Activated T-helper 1 cell treated with anti-CD3 and anti-CD28 coated beads, Interleukin-12 subunit alpha, Interleukin-12 subunit beta, Interleukin-2, Interleukin-4 antibody, amounts not matched to agents 30 ng/mL and 10 ng/mL and 1 ng/mL, durations not matched to agents 14 hours and 24 hours and 36 hours (primary cell): ENCODE measurements at regions not wholly inside any gene's neighbourhood (a gene's known extent, or its start where the extent isn't known, plus 50 kb on each side); places are given as distances from the start of the nearest gene placed in this dataset.

Experiments used
- DNase-seq: peaks from one replicate; pipeline ENCODE4 v3.0.0; 2021; ENCODE audit warnings: low spot score
- H3K27ac Mint-ChIP-seq: one replicate; pipeline ENCODE4 v1.8.0; 2021; ENCODE audit warnings: mild to moderate bottlenecking, mixed read lengths
- H3K27me3 Mint-ChIP-seq: one replicate; pipeline ENCODE4 v1.8.0; 2022; ENCODE audit warnings: mild to moderate bottlenecking, moderate library complexity, mixed read lengths; ENCODE audit not compliant: insufficient read depth
- H3K36me3 Mint-ChIP-seq: one replicate; pipeline ENCODE4 v1.8.0; 2021; ENCODE audit warnings: low read depth, mixed read lengths
- H3K4me1 Mint-ChIP-seq: one replicate; pipeline ENCODE4 v1.8.0; 2021; ENCODE audit warnings: low read depth, mixed read lengths
- H3K4me3 Mint-ChIP-seq: one replicate; pipeline ENCODE4 v1.8.0; 2021; ENCODE audit warnings: mild to moderate bottlenecking, moderate library complexity, mixed read lengths
- H3K9me3 Mint-ChIP-seq: one replicate; pipeline ENCODE4 v1.8.0; 2021; ENCODE audit warnings: mixed read lengths
- intact Hi-C: fragments of 100-400 bp; cut with micrococcal nuclease; formaldehyde crosslinking; loops from one replicate; pipeline ENCODE4 v1.15.1; 2024

- Mint-ChIP-seq H3K36me3 (no peaks in the 10 kb centered on the region), H3K9me3 (no peaks in the 10 kb centered on the region), H3K27me3 (peaks cover 2% of the 10 kb centered on the region), H3K4me3 (no peak overlapping the region), H3K27ac (no peak overlapping the region), H3K4me1 (no peaks in the 10 kb centered on the region)
- intact Hi-C loops = no loop called here
- no peak for DNase-seq
Observed at GRCh38 chr10:8738987-8739386, 684.5 kb downstream of the GATA3 start.

DNA sequence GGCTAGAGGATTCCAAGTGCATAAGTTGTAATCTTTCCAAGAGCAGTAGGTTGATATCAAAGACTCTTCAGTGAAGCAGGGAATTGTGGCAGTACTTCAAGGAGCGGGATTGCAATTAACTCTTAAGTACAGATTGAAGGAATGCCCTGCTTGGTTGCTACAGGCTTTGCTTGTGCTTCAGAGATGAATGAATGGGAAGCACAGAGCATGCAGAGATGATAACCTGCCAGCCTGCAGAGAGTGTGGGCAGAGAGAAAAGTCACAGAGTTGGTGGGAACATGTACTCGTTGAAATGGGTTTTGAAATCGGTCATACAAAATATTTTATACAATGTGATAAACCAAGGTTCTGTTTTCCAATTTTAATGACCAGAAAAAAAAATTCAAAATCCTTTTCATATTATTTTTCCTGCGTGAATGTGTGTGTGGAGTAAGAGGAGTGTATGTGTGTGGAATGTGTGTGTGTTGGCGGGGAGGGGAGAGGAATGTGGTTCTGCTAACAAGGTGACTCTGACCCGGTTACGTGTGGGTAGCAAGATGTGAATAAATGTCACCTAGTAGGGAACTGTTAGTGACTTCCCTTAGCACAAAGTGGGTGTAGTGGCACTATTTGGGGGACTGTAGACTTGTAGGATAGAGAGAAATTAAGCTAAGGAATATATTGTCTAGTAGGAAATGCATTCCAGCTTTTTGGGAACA is 697.8 kb downstream of the GATA3 start:
- Mint-ChIP-seq H3K9me3 (no peaks in the 10 kb centered on the region), H3K27me3 (no peaks in the 10 kb centered on the region), H3K4me1 (no peaks in the 10 kb centered on the region), H3K27ac (no peak overlapping the region), H3K36me3 (no peaks in the 10 kb centered on the region), H3K4me3 (no peak overlapping the region)
- DNase-seq = no peak
- intact Hi-C loops = no loop called here

DNA sequence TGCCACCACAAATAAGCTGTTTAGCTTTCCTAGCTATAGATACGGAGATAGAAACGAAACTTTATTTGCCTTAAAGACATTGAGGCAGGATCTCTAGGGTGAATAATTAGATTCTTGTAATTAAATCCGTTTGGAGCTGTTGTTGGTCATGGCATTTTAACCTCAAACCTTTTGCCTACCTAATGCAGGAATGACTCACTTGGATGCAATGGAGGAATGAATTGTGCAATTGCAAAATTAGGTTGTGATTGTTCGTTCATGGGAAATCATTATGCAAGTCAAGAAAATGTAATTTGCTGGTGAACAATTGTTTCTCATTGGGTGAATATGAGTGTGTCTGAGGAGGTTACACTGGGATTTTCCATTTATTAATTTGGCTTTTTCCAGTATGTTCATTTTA is 703.5 kb downstream of the GATA3 start:
- Mint-ChIP-seq H3K36me3 (no peaks in the 10 kb centered on the region), H3K4me3 (no peak overlapping the region), H3K27ac (no peak overlapping the region), H3K9me3 (no peaks in the 10 kb centered on the region), H3K4me1 (no peaks in the 10 kb centered on the region), H3K27me3 (no peaks in the 10 kb centered on the region)
- DNase-seq = no peak
- intact Hi-C loops = no loop called here

DNA sequence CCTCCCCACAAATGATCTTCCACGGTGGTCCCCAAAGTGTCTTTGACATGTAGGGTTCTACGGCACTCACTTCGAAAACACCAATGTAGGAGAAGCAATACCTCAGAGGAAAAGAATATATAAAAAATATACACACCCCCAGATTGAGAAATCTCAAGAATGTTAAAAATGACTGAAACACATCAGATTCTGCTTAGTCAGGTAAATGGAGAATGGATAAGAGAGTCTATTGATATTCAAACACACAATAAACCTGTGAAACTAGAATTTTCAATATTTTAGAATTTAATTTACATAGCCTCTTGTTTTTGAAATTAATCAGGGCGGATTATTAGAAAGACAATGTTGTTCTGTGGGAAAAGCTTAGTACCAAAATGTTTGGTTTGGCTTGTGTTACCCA is 712.4 kb downstream of the GATA3 start:
- H3K27me3 Mint-ChIP-seq = no peaks in the 10 kb centered on the region
- H3K36me3 Mint-ChIP-seq = no peaks in the 10 kb centered on the region
- no peak for DNase-seq
- no peaks in the 10 kb centered on the region for H3K9me3 Mint-ChIP-seq
- H3K4me3 Mint-ChIP-seq = no peak overlapping the region
- intact Hi-C loops = no loop called here
- H3K27ac Mint-ChIP-seq = no peak overlapping the region
- H3K4me1 Mint-ChIP-seq = no peaks in the 10 kb centered on the region

DNA sequence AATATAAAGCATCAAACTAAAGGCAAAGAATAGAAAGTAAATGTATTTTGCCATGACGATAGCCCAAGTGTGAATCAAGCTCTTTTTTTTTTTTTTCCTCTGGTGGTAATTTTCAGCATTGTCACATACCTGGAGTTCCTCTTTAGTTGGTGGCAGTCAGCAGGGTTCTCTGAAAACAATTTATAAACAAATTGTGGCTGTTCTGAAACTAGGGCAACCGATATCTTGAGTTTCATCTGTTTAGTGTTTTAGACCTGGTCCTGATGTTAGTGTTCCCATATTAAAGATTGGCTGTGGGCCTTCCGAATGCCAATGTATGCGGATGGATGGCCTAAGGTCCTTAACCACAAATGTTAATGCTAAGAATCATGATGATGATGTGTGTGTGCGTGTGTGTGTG is 713.1 kb downstream of the GATA3 start:
- intact Hi-C loops = no loop called here
- no peaks in the 10 kb centered on the region for H3K4me1 Mint-ChIP-seq
- H3K27ac Mint-ChIP-seq = no peak overlapping the region
- no peak overlapping the region for H3K4me3 Mint-ChIP-seq
- H3K27me3 Mint-ChIP-seq = no peaks in the 10 kb centered on the region
- H3K36me3 Mint-ChIP-seq = no peaks in the 10 kb centered on the region
- DNase-seq = no peak
- H3K9me3 Mint-ChIP-seq = no peaks in the 10 kb centered on the region

DNA sequence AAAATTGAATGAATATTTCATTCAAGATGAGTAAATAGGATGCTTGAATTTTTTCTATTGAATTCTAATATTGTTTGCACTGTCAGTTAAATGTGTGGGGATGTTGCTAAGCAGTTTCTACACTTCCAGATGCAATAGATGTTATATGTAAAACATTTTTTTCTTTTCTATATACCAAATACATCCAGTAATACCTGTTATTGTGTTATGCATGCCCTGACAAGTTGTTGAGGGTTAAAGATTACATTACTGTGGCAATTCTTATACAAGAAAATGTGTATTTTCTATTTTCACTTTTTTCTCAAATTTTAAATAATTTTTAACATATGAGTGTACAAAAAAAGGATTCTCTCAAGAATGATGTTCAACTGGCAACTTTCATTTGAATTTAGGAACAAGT is 713.9 kb downstream of the GATA3 start:
- DNase-seq = no peak
- Mint-ChIP-seq H3K4me1 (no peaks in the 10 kb centered on the region), H3K36me3 (no peaks in the 10 kb centered on the region), H3K4me3 (no peak overlapping the region), H3K9me3 (no peaks in the 10 kb centered on the region), H3K27me3 (no peaks in the 10 kb centered on the region), H3K27ac (no peak overlapping the region)
- intact Hi-C loops = no loop called here

DNA sequence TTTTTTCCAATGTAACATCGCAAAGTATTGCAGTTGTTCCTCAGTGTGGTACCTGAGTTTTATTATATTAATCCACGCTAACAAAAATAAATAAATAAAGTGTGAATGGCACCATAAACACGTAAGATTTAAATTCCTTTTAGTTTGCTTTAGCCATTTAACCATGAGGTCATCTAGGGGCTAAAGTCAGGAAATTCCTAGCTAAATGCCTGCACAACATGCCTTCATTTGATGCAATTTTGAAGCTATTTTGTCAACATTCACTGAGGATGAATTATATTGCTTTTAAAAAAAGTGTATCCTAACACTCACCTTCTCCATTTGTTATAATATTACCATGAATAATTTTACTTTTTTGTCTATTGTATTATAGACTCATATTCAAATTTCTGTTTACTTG is 714.4 kb downstream of the GATA3 start:
- Mint-ChIP-seq H3K9me3 (no peaks in the 10 kb centered on the region), H3K4me3 (no peak overlapping the region), H3K27ac (no peak overlapping the region), H3K4me1 (no peaks in the 10 kb centered on the region), H3K36me3 (no peaks in the 10 kb centered on the region), H3K27me3 (no peaks in the 10 kb centered on the region)
- DNase-seq = no peak
- intact Hi-C loops = no loop called here

DNA sequence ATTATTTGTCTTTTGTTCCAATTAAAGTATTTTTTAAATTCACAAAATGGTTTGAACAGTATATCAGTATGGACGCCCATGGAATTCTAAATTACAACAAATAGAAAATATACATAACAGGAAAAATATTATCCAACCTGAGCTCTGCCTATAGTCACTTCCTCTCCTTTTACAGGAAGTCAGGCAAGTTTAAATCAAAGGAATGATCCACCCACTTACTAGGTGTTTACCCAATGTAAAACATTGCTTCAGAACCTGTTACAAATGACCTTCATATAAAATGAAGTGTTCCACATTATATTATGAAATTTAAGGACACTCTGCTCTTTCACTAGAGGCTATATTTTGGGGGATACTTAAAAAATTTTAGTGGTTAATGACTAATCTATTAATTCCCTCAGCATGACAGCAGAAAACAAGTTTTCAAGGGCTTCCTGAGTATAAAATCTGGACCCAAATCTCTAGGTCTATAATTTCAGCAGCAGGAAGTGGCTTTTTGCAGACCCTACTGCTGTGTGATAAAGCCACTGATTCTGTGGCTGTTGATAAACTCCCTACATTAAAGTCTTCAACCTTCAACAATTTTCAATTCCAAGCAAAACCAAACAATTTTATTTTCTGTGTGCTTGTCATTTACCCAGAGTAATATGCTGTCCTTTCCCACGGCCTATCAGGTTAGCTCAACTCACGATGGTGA is 722.6 kb downstream of the GATA3 start:
- Mint-ChIP-seq H3K9me3 (no peaks in the 10 kb centered on the region), H3K4me3 (no peak overlapping the region), H3K27me3 (peaks cover 1% of the 10 kb centered on the region), H3K4me1 (no peaks in the 10 kb centered on the region), H3K27ac (no peak overlapping the region), H3K36me3 (no peaks in the 10 kb centered on the region)
- intact Hi-C loops = no loop called here
- DNase-seq = no peak

GRCh38 chr10:8778713-8779112 is 724.2 kb downstream of the GATA3 start:
- H3K4me1 Mint-ChIP-seq = no peaks in the 10 kb centered on the region
- intact Hi-C loops = no loop called here
- H3K4me3 Mint-ChIP-seq = no peak overlapping the region
- no peak overlapping the region for H3K27ac Mint-ChIP-seq
- H3K36me3 Mint-ChIP-seq = no peaks in the 10 kb centered on the region
- no peak for DNase-seq
- H3K9me3 Mint-ChIP-seq = no peaks in the 10 kb centered on the region
- H3K27me3 Mint-ChIP-seq = peaks cover 1% of the 10 kb centered on the region

- H3K4me3 Mint-ChIP-seq = no peak overlapping the region
- no peak for DNase-seq
- H3K36me3 Mint-ChIP-seq = no peaks in the 10 kb centered on the region
- no peak overlapping the region for H3K27ac Mint-ChIP-seq
- intact Hi-C loops = no loop called here
- peaks cover 2% of the 10 kb centered on the region for H3K27me3 Mint-ChIP-seq
- H3K9me3 Mint-ChIP-seq = peaks cover 28% of the 10 kb centered on the region
- no peaks in the 10 kb centered on the region for H3K4me1 Mint-ChIP-seq
Observed at GRCh38 chr10:8787649-8788048, 733.2 kb downstream of the GATA3 start.

DNA sequence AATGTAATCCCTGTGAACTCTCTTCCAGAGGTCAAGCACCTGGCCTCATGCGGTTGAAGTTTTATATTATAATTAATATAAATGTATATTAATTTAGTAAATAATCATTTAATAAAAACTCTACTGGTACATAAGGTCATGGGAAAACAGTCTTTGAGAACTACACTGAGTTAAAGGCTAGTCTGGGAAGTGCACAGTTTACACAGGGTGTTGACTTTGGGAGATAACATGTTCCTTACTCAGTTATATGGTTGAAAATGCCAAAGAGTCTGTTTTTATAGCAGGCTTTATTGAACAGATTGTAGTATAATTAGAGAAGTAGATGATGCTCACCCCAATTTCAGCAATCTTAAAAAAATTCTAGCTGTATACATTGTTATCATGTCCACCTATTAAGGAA is 735.9 kb downstream of the GATA3 start:
- H3K27ac Mint-ChIP-seq = no peak overlapping the region
- no peak overlapping the region for H3K4me3 Mint-ChIP-seq
- H3K36me3 Mint-ChIP-seq = no peaks in the 10 kb centered on the region
- peaks cover 28% of the 10 kb centered on the region for H3K9me3 Mint-ChIP-seq
- DNase-seq = no peak
- no peaks in the 10 kb centered on the region for H3K4me1 Mint-ChIP-seq
- H3K27me3 Mint-ChIP-seq = no peaks in the 10 kb centered on the region
- intact Hi-C loops = no loop called here

GRCh38 chr10:8794860-8795259 is 740.4 kb downstream of the GATA3 start:
- Mint-ChIP-seq H3K27me3 (no peaks in the 10 kb centered on the region), H3K9me3 (no peaks in the 10 kb centered on the region), H3K36me3 (no peaks in the 10 kb centered on the region), H3K4me3 (no peak overlapping the region), H3K27ac (no peak overlapping the region), H3K4me1 (no peaks in the 10 kb centered on the region)
- intact Hi-C loops = no loop called here
- DNase-seq = no peak

DNA sequence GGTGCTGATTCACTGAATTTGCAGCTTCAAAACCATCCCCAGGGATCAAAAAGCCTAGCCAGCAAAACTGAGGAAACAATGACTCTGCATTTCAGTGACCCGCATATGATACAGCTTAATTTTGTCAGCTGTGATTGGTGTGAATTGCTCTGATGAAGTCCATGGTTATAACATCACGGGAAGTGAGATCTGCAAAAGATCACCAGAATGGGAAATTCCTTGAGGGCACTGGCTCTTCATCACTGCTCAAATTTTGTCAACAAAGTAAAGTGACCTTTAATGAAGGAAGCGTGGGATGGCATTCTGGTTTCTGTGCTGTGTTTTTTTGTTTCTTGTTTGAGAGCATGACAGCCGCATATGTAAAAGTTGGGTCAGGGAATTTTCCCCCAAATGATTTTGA is 745.9 kb downstream of the GATA3 start:
- Mint-ChIP-seq H3K36me3 (no peaks in the 10 kb centered on the region), H3K27ac (no peak overlapping the region), H3K27me3 (no peaks in the 10 kb centered on the region), H3K4me1 (no peaks in the 10 kb centered on the region), H3K9me3 (peaks cover 3% of the 10 kb centered on the region), H3K4me3 (no peak overlapping the region)
- DNase-seq = no peak
- intact Hi-C loops = no loop called here

DNA sequence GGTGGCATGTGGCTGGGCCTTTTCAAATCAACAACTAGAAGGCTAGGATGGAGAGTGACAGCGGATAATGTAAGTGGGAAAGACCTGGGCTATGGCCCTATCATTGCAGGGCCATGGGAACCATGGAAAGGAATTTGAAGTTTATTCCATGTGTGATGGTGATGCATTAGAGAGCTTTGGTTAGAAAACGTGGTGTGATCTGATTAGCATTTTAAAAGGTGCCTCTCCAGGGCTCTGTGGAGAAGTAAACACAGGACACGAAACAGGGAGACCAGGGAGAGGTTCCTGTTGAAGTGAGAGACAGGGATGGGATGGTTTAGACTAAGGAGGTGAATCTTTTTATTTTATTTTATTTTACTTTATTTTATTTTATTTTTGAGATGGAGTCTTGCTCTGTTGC is 749.5 kb downstream of the GATA3 start:
- intact Hi-C loops = no loop called here
- Mint-ChIP-seq H3K9me3 (peaks cover 11% of the 10 kb centered on the region), H3K4me3 (no peak overlapping the region), H3K27ac (no peak overlapping the region), H3K27me3 (no peaks in the 10 kb centered on the region), H3K36me3 (no peaks in the 10 kb centered on the region), H3K4me1 (no peaks in the 10 kb centered on the region)
- no peak for DNase-seq
